Cardiac muscle cell (in vitro differentiated cells and primary cell): ENCODE measurements at regions not wholly inside any gene's neighbourhood (a gene's known extent, or its start where the extent isn't known, plus 50 kb on each side); places are given as distances from the start of the nearest gene placed in this dataset.
A peak's percentile ranks its signal among the peaks of the same experiment; 100 is the strongest.

Experiments
- DNase-seq, 2 donors: peaks; one replicate each; pipeline versions ENCODE4 v3.0.0 to v3.0.0-alpha.2; 2010 to 2017; ENCODE audit warnings: low read depth in 1 of 2, low spot score in 1 of 2
- H3K27ac ChIP-seq: fragments of 200-600 bp; sonication (generic); 2 replicates; pipeline ENCODE4 v1.5.1; 2016
- H3K27me3 ChIP-seq: fragments of 200-600 bp; sonication (generic); 2 replicates; pipeline ENCODE4 v1.6.0; 2016; ENCODE audit warnings: control low read depth
- H3K36me3 ChIP-seq: fragments of 200-600 bp; sonication (generic); 2 replicates; pipeline ENCODE4 v1.5.1; 2016; ENCODE audit warnings: control low read depth
- H3K4me1 ChIP-seq: fragments of 200-600 bp; sonication (generic); 2 replicates; pipeline ENCODE4 v1.8.1; 2017; ENCODE audit warnings: low read depth, mild to moderate bottlenecking, mixed run types
- H3K4me3 ChIP-seq: fragments of 200-600 bp; sonication (generic); 2 replicates; pipeline ENCODE4 v1.5.1; 2016; ENCODE audit warnings: mild to moderate bottlenecking
- H3K9me3 ChIP-seq: fragments of 200-600 bp; sonication (generic); 2 replicates; pipeline ENCODE4 v1.5.1; 2017; ENCODE audit warnings: low read depth, mild to moderate bottlenecking, control low read depth
- TF ChIP-seq, protein P1 (sequence below): IDR thresholded peaks from 2 replicates; pipeline ENCODE4 v1.5.1; 2012; ENCODE audit warnings: low read depth, mild to moderate bottlenecking, low read length

- H3K36me3 ChIP-seq, result no peaks in the 10 kb centered on the region
- H3K9me3 ChIP-seq, result no peaks in the 10 kb centered on the region
- no peak overlapping the region for H3K4me3 ChIP-seq
- H3K27me3 ChIP-seq, result no peaks in the 10 kb centered on the region
- peak overlapping the region; percentile 8 for H3K27ac ChIP-seq
- peaks cover 20% of the 10 kb centered on the region for H3K4me1 ChIP-seq
- no peak for DNase-seq
- TF ChIP-seq, protein P1, sequence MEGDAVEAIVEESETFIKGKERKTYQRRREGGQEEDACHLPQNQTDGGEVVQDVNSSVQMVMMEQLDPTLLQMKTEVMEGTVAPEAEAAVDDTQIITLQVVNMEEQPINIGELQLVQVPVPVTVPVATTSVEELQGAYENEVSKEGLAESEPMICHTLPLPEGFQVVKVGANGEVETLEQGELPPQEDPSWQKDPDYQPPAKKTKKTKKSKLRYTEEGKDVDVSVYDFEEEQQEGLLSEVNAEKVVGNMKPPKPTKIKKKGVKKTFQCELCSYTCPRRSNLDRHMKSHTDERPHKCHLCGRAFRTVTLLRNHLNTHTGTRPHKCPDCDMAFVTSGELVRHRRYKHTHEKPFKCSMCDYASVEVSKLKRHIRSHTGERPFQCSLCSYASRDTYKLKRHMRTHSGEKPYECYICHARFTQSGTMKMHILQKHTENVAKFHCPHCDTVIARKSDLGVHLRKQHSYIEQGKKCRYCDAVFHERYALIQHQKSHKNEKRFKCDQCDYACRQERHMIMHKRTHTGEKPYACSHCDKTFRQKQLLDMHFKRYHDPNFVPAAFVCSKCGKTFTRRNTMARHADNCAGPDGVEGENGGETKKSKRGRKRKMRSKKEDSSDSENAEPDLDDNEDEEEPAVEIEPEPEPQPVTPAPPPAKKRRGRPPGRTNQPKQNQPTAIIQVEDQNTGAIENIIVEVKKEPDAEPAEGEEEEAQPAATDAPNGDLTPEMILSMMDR, result no peak
These were observed 52.8 kb upstream of the EGLN3 start for GRCh38 chr14:34003691-34004090.

GRCh38 chr14:34003082-34003668, 52.3 kb upstream of the EGLN3 start:
- no peaks in the 10 kb centered on the region for H3K9me3 ChIP-seq
- peak overlapping the region; percentile 8 for H3K27ac ChIP-seq
- TF ChIP-seq, protein P1, result no peak
- no peaks in the 10 kb centered on the region for H3K27me3 ChIP-seq
- DNase-seq, result peak in 1 of 2 donors; percentile 8
- H3K36me3 ChIP-seq, result no peaks in the 10 kb centered on the region
- H3K4me1 ChIP-seq, result peaks cover 20% of the 10 kb centered on the region
- no peak overlapping the region for H3K4me3 ChIP-seq
